HCT116 (cell line): ENCODE measurements at regions not wholly inside any gene's neighbourhood (a gene's known extent, or its start where the extent isn't known, plus 50 kb on each side); places are given as distances from the start of the nearest gene placed in this dataset.

Experiments
- CTCF ChIP-seq, 3 experiments: fragments of 200-600 bp in 1 of 3; sonication (generic) in 1 of 3; IDR thresholded peaks in 2 of 3; conservative IDR thresholded peaks in 1 of 3; 2 replicates each; pipeline ENCODE4 v1.5.1; 2012 to 2017; ENCODE audit warnings: low read depth in 2 of 3, low read length in 2 of 3, antibody characterized with exemption in 1 of 3, borderline replicate concordance in 1 of 3, control low read depth in 1 of 3, mild to moderate bottlenecking in 1 of 3, mixed read lengths in 1 of 3, mixed run types in 1 of 3, moderate library complexity in 1 of 3; ENCODE audit not compliant: insufficient read depth in 1 of 3
- EZH2phosphoT487 ChIP-seq: fragments of 200-600 bp; IDR thresholded peaks from 2 replicates; pipeline ENCODE4 v1.6.1; 2018; ENCODE audit warnings: antibody characterized with exemption, borderline replicate concordance
- FOSL1 ChIP-seq: IDR thresholded peaks from 2 replicates; pipeline ENCODE4 v1.6.1; 2012; ENCODE audit warnings: low read depth
- MAX ChIP-seq: IDR thresholded peaks from 2 replicates; pipeline ENCODE4 v1.6.1; 2012
- POLR2A ChIP-seq: IDR thresholded peaks from 2 replicates; pipeline ENCODE4 v1.7.0; 2011; ENCODE audit warnings: borderline replicate concordance; ENCODE audit not compliant: insufficient read depth, insufficient read length; ENCODE audit errors: extremely low read depth
- POLR2AphosphoS5 ChIP-seq: IDR thresholded peaks from 2 replicates; pipeline ENCODE4 v1.6.1; 2011; ENCODE audit warnings: mild to moderate bottlenecking, low read depth, low read length, moderate library complexity
- RAD21 ChIP-seq: IDR thresholded peaks from 2 replicates; pipeline ENCODE4 v1.6.1; 2012; ENCODE audit warnings: low read depth, mild to moderate bottlenecking
- SIN3A ChIP-seq: IDR thresholded peaks from 2 replicates; pipeline ENCODE4 v1.6.1; 2012; ENCODE audit warnings: low read depth
- SRF ChIP-seq: IDR thresholded peaks from 2 replicates; pipeline ENCODE4 v1.6.1; 2012; ENCODE audit warnings: low read depth
- YY1 ChIP-seq: IDR thresholded peaks from 2 replicates; pipeline ENCODE4 v1.6.1; 2011; ENCODE audit warnings: low read length, low read depth, moderate library complexity, mild to moderate bottlenecking; ENCODE audit not compliant: insufficient replicate concordance; ENCODE audit errors: extremely low read depth
- ZNF274 ChIP-seq: fragments of 200-500 bp; sonication (Bioruptor generic); IDR thresholded peaks from 2 replicates; pipeline ENCODE4 v1.6.1; 2014; ENCODE audit warnings: mild to moderate bottlenecking, low read depth, low read length, inconsistent platforms

GRCh38 chr14:53278602-53279506, 125.7 kb upstream of the DDHD1 start:
- TF ChIP-seq CTCF (IDR thresholded peaks at IDR 0.05 in 2 of 3, conservative IDR thresholded peaks at IDR 0.05 in 1 of 3; ENCODE audit: borderline replicate concordance in 1 of 3, insufficient read depth in 1 of 3, low read depth in 2 of 3, low read length in 2 of 3) (no peak), EZH2phosphoT487 (no peak), MAX (no peak), RAD21 (no peak), POLR2A (no peak), SIN3A (no peak), SRF (no peak), ZNF274 (no peak), POLR2AphosphoS5 (no peak), FOSL1 (no peak), YY1 (no peak)
